WERI-Rb-1 (cell line): ENCODE measurements at regions not wholly inside any gene's neighbourhood (a gene's known extent, or its start where the extent isn't known, plus 50 kb on each side); places are given as distances from the start of the nearest gene placed in this dataset.

ENCODE experiments used
- DNase-seq: peaks from one replicate; pipeline ENCODE4 v3.0.0-alpha.2; 2020
- H3K27ac ChIP-seq: fragments of 250-450 bp; sonication (Bioruptor Pico); 2 replicates; pipeline ENCODE4 v1.5.1; 2020; ENCODE audit warnings: mild to moderate bottlenecking, moderate library complexity
- H3K27me3 ChIP-seq: fragments of 250-450 bp; sonication (Bioruptor Pico); 2 replicates; pipeline ENCODE4 v1.5.1; 2021; ENCODE audit warnings: mild to moderate bottlenecking, low read depth, moderate library complexity; ENCODE audit not compliant: insufficient read depth, severe bottlenecking
- H3K36me3 ChIP-seq: fragments of 250-450 bp; sonication (Bioruptor Pico); 2 replicates; pipeline ENCODE4 v1.5.1; 2020; ENCODE audit warnings: mild to moderate bottlenecking, moderate library complexity
- H3K4me3 ChIP-seq: 2 replicates; pipeline ENCODE4 v1.5.1; 2011; ENCODE audit warnings: low read depth, mild to moderate bottlenecking, control low read depth, low read length
- H3K9me3 ChIP-seq: fragments of 250-450 bp; sonication (Bioruptor Pico); 2 replicates; pipeline ENCODE4 v1.5.1; 2021; ENCODE audit warnings: mild to moderate bottlenecking, moderate library complexity; ENCODE audit not compliant: severe bottlenecking
- TF ChIP-seq, protein P1 (sequence below): IDR thresholded peaks from 2 replicates; pipeline ENCODE4 v1.5.1; 2011; ENCODE audit warnings: low read depth, mild to moderate bottlenecking, control low read depth, inconsistent platforms, low read length

DNA sequence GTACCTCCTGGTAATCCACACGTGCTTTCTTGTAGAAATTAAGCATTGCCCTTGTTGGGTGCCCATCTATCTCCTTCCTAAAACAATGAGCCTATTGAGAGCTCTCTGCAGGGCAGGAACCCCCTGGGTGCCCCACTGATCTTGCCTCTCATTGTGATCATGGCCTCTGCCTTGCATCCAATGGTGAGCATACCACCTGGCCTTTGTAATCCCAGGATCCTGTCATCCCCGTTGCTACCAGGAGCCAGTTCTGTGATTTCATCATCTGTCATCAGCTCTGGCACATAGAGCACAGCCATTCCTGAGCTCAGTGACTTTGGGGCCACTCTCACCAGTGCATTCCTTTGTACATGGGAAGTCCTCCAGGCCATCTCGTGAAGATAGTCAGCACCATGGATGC lies 381.0 kb upstream of the ID2 start:
- no peak overlapping the region for H3K27ac ChIP-seq
- TF ChIP-seq, protein P1, sequence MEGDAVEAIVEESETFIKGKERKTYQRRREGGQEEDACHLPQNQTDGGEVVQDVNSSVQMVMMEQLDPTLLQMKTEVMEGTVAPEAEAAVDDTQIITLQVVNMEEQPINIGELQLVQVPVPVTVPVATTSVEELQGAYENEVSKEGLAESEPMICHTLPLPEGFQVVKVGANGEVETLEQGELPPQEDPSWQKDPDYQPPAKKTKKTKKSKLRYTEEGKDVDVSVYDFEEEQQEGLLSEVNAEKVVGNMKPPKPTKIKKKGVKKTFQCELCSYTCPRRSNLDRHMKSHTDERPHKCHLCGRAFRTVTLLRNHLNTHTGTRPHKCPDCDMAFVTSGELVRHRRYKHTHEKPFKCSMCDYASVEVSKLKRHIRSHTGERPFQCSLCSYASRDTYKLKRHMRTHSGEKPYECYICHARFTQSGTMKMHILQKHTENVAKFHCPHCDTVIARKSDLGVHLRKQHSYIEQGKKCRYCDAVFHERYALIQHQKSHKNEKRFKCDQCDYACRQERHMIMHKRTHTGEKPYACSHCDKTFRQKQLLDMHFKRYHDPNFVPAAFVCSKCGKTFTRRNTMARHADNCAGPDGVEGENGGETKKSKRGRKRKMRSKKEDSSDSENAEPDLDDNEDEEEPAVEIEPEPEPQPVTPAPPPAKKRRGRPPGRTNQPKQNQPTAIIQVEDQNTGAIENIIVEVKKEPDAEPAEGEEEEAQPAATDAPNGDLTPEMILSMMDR = no peak
- no peaks in the 10 kb centered on the region for H3K27me3 ChIP-seq
- no peak overlapping the region for H3K4me3 ChIP-seq
- no peaks in the 10 kb centered on the region for H3K36me3 ChIP-seq
- no peak for DNase-seq
- H3K9me3 ChIP-seq = no peaks in the 10 kb centered on the region

DNA sequence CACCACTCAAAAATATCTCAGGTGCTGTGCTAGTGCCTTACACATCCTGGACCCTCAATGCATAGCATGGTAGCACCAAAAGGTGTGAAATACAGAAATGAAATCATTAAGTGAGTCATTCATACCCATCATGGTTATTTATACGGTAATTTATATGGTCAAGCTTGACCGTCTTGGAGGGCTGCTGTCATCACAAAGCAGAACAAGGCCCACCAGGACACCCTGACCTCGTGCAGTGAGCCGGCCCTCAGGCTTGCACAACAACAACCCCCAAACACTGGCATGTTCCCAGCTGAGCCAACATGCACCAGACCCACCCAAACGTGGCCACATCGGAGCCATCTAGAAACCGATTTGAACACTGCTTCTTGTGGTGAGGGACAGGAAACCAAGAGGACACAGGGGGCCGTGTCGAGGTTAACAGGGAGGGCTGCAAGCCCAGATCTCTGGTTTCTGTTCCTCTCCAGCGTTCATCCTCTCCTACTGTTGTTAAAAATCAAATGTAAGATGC lies 378.5 kb upstream of the ID2 start:
- no peaks in the 10 kb centered on the region for H3K9me3 ChIP-seq
- no peak for DNase-seq
- no peak overlapping the region for H3K4me3 ChIP-seq
- no peak overlapping the region for H3K27ac ChIP-seq
- TF ChIP-seq, protein P1 = no peak
- H3K36me3 ChIP-seq = no peaks in the 10 kb centered on the region
- H3K27me3 ChIP-seq = no peaks in the 10 kb centered on the region

DNA sequence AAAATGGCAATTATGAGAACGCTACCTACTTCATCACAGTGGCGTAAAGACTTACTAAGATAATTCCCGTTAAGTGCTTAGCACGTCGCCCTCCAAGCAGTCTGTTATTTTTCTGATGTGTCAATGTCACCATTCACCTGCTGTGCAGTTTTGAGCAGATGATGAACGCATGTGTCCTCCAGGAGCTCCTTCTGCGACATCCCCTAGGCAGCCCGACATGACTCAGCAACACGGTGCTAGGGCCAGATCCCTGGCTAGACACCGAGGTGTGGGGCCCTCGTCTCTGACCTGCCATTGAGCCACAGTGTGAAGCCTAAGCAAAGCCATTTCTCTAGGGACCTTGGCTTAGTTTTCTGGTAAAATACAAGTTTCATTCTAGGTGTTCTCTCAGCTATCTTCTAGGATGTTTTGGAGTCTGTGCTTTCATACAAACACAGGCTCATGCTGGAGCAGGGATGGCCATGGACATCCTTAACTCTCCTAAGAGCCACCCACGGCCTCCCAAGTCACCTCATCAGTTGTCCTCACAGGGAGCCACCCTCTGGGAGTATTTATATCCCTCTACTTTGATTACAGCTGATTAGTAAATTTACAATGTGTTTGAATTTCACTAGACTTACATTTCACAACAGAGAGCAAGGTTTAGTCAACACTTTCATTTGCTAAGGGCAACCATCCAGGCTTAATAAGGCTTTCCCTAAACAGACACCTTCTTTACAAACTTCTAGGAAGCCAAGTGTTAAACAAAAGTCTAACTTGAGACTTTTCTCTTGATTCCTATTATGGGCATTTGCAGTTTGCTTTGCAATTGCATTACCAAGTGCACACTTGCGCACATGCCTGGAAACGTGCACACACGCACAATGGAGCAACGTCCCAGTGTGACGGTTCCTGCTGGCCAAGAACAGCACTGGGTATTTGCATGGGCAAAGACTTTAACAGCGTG lies 376.8 kb upstream of the ID2 start:
- H3K27ac ChIP-seq = no peak overlapping the region
- TF ChIP-seq, protein P1 = no peak
- no peak overlapping the region for H3K4me3 ChIP-seq
- no peaks in the 10 kb centered on the region for H3K36me3 ChIP-seq
- no peaks in the 10 kb centered on the region for H3K27me3 ChIP-seq
- H3K9me3 ChIP-seq = no peaks in the 10 kb centered on the region
- no peak for DNase-seq

DNA sequence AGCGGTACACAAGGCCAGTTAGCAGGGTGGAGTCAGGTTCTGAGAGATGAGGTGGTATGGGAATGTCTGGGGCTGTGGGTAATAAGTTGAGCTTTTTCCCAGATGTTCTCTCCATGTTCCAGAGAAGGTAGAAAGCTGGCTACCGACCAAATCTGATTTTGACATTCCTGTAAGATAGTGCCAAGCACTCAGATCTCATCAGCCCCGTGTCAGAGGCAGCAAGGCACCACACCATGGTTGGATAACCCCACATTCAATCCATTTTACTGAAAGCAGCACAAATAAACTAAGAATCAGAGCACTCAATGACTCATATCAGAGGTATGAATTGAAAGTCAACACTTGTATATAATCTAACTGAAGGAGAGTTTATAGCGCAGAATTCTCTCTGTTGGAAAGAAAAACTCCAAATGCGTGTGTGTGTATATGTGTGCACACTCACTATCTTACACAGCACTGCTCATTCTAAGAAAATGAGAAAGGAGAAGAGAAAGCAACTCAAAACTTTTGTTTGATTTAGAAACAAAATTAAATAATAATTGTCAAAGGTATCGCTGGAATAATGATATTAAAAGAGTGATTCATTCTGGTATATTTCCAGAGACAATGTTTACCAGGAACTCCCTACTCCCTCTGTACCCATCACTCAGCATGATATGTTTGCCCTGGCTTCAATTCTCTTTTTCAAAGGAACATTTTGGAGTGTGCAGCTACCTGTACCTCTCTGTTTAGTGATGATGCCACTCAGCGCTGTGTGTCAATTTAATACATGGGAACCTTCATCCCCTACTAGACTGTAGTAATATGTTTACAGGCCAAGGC lies 375.1 kb upstream of the ID2 start:
- Histone ChIP-seq H3K4me3 (no peak overlapping the region), H3K27ac (no peak overlapping the region), H3K36me3 (no peaks in the 10 kb centered on the region), H3K27me3 (no peaks in the 10 kb centered on the region), H3K9me3 (no peaks in the 10 kb centered on the region)
- TF ChIP-seq, protein P1 = no peak
- no peak for DNase-seq

- Histone ChIP-seq H3K27ac (no peak overlapping the region), H3K27me3 (no peaks in the 10 kb centered on the region), H3K36me3 (no peaks in the 10 kb centered on the region), H3K4me3 (no peak overlapping the region), H3K9me3 (no peaks in the 10 kb centered on the region)
- no peak for DNase-seq
- TF ChIP-seq, protein P1 = no peak
Observed at GRCh38 chr2:8307606-8308180, 374.2 kb upstream of the ID2 start.
